Naive thymus-derived CD4-positive, alpha-beta T cell (primary cell): ENCODE measurements at regions not wholly inside any gene's neighbourhood (a gene's known extent, or its start where the extent isn't known, plus 50 kb on each side); places are given as distances from the start of the nearest gene placed in this dataset.

Experiments used
- ATAC-seq: fragments of 150-1000 bp; cut with Tn5 transposase; 2 replicates; pipeline ENCODE4 v1.10.0; 2021; ENCODE audit warnings: mild to moderate bottlenecking, moderate library complexity
- CTCF ChIA-PET: fragments of 350-600 bp; sonication (Branson Sonifier 250); formaldehyde crosslinking; loops from one replicate; lab custom pipeline; 2021; ENCODE audit warnings: antibody characterized with exemption; lab: Charles Lee
- POLR2A ChIA-PET: fragments of 350-600 bp; sonication (Branson Sonifier 250); formaldehyde crosslinking; loops from one replicate; lab custom pipeline; 2021; ENCODE audit warnings: antibody characterized with exemption, inconsistent platforms; lab: Charles Lee
- DNase-seq, 9 donors: peaks; one replicate each; pipeline versions ENCODE4 v3.0.0 to v3.0.0-alpha.2; 2020 to 2022; ENCODE audit warnings: mixed read lengths in 1 of 9
- H3K27ac ChIP-seq: one replicate; pipeline ENCODE4 v1.7.0; 2013; ENCODE audit warnings: mild to moderate bottlenecking, low read depth, low read length, moderate library complexity
- H3K27me3 ChIP-seq, 2 donors: one replicate each; pipeline ENCODE4 v1.7.0; 2013; ENCODE audit warnings: low read length in 2 of 2, mild to moderate bottlenecking in 2 of 2, moderate library complexity in 2 of 2; ENCODE audit not compliant: control insufficient read depth in 2 of 2, insufficient read depth in 2 of 2
- H3K36me3 ChIP-seq, 3 experiments: 1 replicate in 2 of 3; 2 replicates in 1 of 3; pipeline ENCODE4 v1.7.0; 2013; ENCODE audit warnings: low read length in 3 of 3, mild to moderate bottlenecking in 3 of 3, moderate library complexity in 1 of 3; ENCODE audit not compliant: insufficient read depth in 3 of 3, control insufficient read depth in 2 of 3
- H3K4me1 ChIP-seq, 2 donors: one replicate each; pipeline ENCODE4 v1.7.0; 2013; ENCODE audit warnings: low read length in 2 of 2, mild to moderate bottlenecking in 2 of 2, moderate library complexity in 1 of 2; ENCODE audit not compliant: control insufficient read depth in 2 of 2, insufficient read depth in 2 of 2
- H3K4me3 ChIP-seq: 2 replicates; pipeline ENCODE4 v1.7.0; 2013; ENCODE audit warnings: mild to moderate bottlenecking, low read length
- H3K9me3 ChIP-seq, 3 experiments: 1 replicate in 2 of 3; 2 replicates in 1 of 3; pipeline ENCODE4 v1.7.0; 2013; ENCODE audit warnings: low read length in 3 of 3; ENCODE audit not compliant: control insufficient read depth in 2 of 3
- H3K27ac Mint-ChIP-seq, 9 donors: one replicate each; pipeline ENCODE4 v1.8.0; 2020 to 2022; ENCODE audit warnings: mixed read lengths in 9 of 9, mild to moderate bottlenecking in 8 of 9, moderate library complexity in 5 of 9, inconsistent platforms in 2 of 9
- H3K27me3 Mint-ChIP-seq, 5 donors: one replicate each; pipeline ENCODE4 v1.8.0; 2021 to 2022; ENCODE audit warnings: mixed read lengths in 5 of 5, mild to moderate bottlenecking in 1 of 5
- H3K36me3 Mint-ChIP-seq, 5 donors: one replicate each; pipeline ENCODE4 v1.8.0; 2020 to 2022; ENCODE audit warnings: mixed read lengths in 5 of 5, mild to moderate bottlenecking in 3 of 5, inconsistent platforms in 1 of 5
- H3K4me1 Mint-ChIP-seq, 7 donors: one replicate each; pipeline ENCODE4 v1.8.0; 2020 to 2022; ENCODE audit warnings: mixed read lengths in 7 of 7, mild to moderate bottlenecking in 3 of 7, inconsistent platforms in 1 of 7
- H3K4me3 Mint-ChIP-seq, 10 donors: one replicate each; pipeline ENCODE4 v1.8.0; 2020 to 2022; ENCODE audit warnings: mild to moderate bottlenecking in 10 of 10, mixed read lengths in 10 of 10, moderate library complexity in 6 of 10, inconsistent platforms in 2 of 10
- H3K9me3 Mint-ChIP-seq, 11 donors: one replicate each; pipeline ENCODE4 v1.8.0; 2020 to 2022; ENCODE audit warnings: mixed read lengths in 11 of 11, mild to moderate bottlenecking in 4 of 11, inconsistent platforms in 1 of 11, moderate library complexity in 1 of 11
- intact Hi-C, 2 donors: fragments of 100-400 bp; cut with micrococcal nuclease; formaldehyde crosslinking; loops; one replicate each; pipeline ENCODE4 v1.15.1; 2023

DNA sequence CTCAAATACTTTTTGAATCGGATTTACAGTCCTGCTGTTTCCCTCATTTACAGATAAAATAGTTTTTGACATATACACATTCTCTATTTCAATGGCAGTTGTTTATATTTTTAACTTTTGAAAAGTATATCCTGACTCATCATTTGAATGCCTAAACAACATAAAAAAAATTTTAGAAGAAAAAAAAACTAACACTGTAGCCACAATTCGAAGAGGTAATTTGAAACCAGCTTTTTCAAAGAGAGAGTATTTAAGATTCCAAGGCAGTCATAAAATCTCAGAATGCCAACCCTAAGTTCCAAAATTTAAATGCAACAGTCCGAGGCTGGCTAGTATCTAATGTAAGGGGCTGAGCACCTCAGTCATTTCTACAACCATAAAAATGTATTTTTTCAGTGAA lies 626.8 kb downstream of the DNAH5 start:
- Mint-ChIP-seq H3K27ac (no peak overlapping the region), H3K4me1 (no peaks in the 10 kb centered on the region), H3K36me3 (peaks cover 0 to 3% (median 0%) of the 10 kb centered on the region in 5 donors), H3K9me3 (peaks cover 6 to 31% (median 15%) of the 10 kb centered on the region in 11 donors), H3K27me3 (no peaks in the 10 kb centered on the region), H3K4me3 (no peak overlapping the region)
- ChIA-PET CTCF (no interaction called here), POLR2A (no interaction called here)
- Histone ChIP-seq H3K36me3 (no peaks in the 10 kb centered on the region), H3K4me1 (no peaks in the 10 kb centered on the region), H3K27me3 (no peaks in the 10 kb centered on the region), H3K9me3 (no peaks in the 10 kb centered on the region), H3K27ac (no peak overlapping the region), H3K4me3 (no peak overlapping the region)
- ATAC-seq (no peak), DNase-seq (no peak)
- intact Hi-C loops: no loop called here

GRCh38 chr5:13316176-13316575 lies 628.3 kb downstream of the DNAH5 start:
- Histone ChIP-seq H3K27ac (no peak overlapping the region), H3K36me3 (no peaks in the 10 kb centered on the region), H3K4me3 (no peak overlapping the region), H3K27me3 (no peaks in the 10 kb centered on the region), H3K4me1 (no peaks in the 10 kb centered on the region), H3K9me3 (no peaks in the 10 kb centered on the region)
- CTCF ChIA-PET: no interaction called here
- H3K36me3 Mint-ChIP-seq: peaks cover 0 to 3% (median 0%) of the 10 kb centered on the region in 5 donors
- no peak overlapping the region for H3K27ac Mint-ChIP-seq
- POLR2A ChIA-PET: no interaction called here
- no peaks in the 10 kb centered on the region for H3K27me3 Mint-ChIP-seq
- no peak for DNase-seq
- H3K4me1 Mint-ChIP-seq: no peaks in the 10 kb centered on the region
- H3K9me3 Mint-ChIP-seq: peaks cover 6 to 31% (median 15%) of the 10 kb centered on the region in 11 donors
- no peak overlapping the region for H3K4me3 Mint-ChIP-seq
- no peak for ATAC-seq
- intact Hi-C loops: no loop called here

GRCh38 chr5:13307480-13307879 lies 637.0 kb downstream of the DNAH5 start:
- Histone ChIP-seq H3K27me3 (no peaks in the 10 kb centered on the region), H3K4me1 (no peaks in the 10 kb centered on the region), H3K9me3 (no peaks in the 10 kb centered on the region), H3K27ac (no peak overlapping the region), H3K4me3 (no peak overlapping the region), H3K36me3 (no peaks in the 10 kb centered on the region)
- ChIA-PET POLR2A (no interaction called here), CTCF (interaction anchor here (0.5 kb wide), 1 partner anchor 399 kb away, joined by 3 read pairs; no protein-coding TSS in a partner anchor)
- no peaks in the 10 kb centered on the region for H3K4me1 Mint-ChIP-seq
- intact Hi-C loops: no loop called here
- H3K4me3 Mint-ChIP-seq: no peak overlapping the region
- H3K36me3 Mint-ChIP-seq: peaks cover 0 to 6% (median 0%) of the 10 kb centered on the region in 5 donors
- H3K27ac Mint-ChIP-seq: no peak overlapping the region
- ATAC-seq: no peak
- H3K9me3 Mint-ChIP-seq: peaks cover 2 to 27% (median 10%) of the 10 kb centered on the region in 11 donors
- H3K27me3 Mint-ChIP-seq: no peaks in the 10 kb centered on the region
- no peak for DNase-seq

GRCh38 chr5:13303445-13303844 lies 641.0 kb downstream of the DNAH5 start:
- H3K4me3 ChIP-seq: no peak overlapping the region
- no peak overlapping the region for H3K27ac ChIP-seq
- H3K4me1 Mint-ChIP-seq: no peaks in the 10 kb centered on the region
- H3K27me3 ChIP-seq: no peaks in the 10 kb centered on the region
- intact Hi-C loops: no loop called here
- no peak overlapping the region for H3K27ac Mint-ChIP-seq
- H3K4me3 Mint-ChIP-seq: no peak overlapping the region
- no peaks in the 10 kb centered on the region for H3K36me3 Mint-ChIP-seq
- no peaks in the 10 kb centered on the region for H3K9me3 ChIP-seq
- ChIA-PET CTCF (no interaction called here), POLR2A (no interaction called here)
- peaks cover 4 to 23% (median 10%) of the 10 kb centered on the region in 11 donors for H3K9me3 Mint-ChIP-seq
- H3K36me3 ChIP-seq: no peaks in the 10 kb centered on the region
- ATAC-seq (no peak), DNase-seq (no peak)
- H3K4me1 ChIP-seq: no peaks in the 10 kb centered on the region
- no peaks in the 10 kb centered on the region for H3K27me3 Mint-ChIP-seq

DNA sequence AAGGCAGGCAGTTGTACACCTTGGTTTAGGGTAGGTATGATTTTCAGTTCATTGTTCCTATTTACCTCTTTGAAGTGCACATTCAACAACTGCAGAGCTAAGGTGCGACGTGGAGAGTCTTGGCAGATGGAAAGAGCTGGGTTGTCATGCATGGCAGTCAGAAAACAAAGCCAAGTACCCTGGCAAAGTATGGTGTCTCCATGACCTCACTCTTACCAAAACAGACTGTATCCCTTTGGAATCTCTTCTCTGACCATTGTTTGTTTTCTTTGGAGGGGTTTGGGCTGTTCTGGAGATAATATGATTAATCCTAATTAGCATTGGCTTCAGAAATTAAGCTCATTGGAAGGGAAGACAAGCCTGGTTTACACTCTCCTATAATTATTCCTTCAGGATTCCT lies 665.7 kb downstream of the DNAH5 start:
- ChIA-PET POLR2A (no interaction called here), CTCF (no interaction called here)
- ATAC-seq (no peak), DNase-seq (no peak)
- Mint-ChIP-seq H3K4me3 (no peak overlapping the region), H3K27me3 (no peaks in the 10 kb centered on the region), H3K9me3 (peaks cover 0 to 11% (median 4%) of the 10 kb centered on the region in 11 donors), H3K27ac (no peak overlapping the region), H3K36me3 (no peaks in the 10 kb centered on the region), H3K4me1 (no peaks in the 10 kb centered on the region)
- Histone ChIP-seq H3K4me1 (no peaks in the 10 kb centered on the region), H3K36me3 (no peaks in the 10 kb centered on the region), H3K27ac (no peak overlapping the region), H3K27me3 (no peaks in the 10 kb centered on the region), H3K4me3 (no peak overlapping the region), H3K9me3 (no peaks in the 10 kb centered on the region)
- intact Hi-C loops: no loop called here

GRCh38 chr5:13278148-13278547 lies 666.3 kb downstream of the DNAH5 start:
- CTCF ChIA-PET: no interaction called here
- no peak overlapping the region for H3K4me3 ChIP-seq
- no peaks in the 10 kb centered on the region for H3K36me3 ChIP-seq
- Mint-ChIP-seq H3K27me3 (no peaks in the 10 kb centered on the region), H3K4me3 (no peak overlapping the region), H3K4me1 (no peaks in the 10 kb centered on the region), H3K9me3 (peaks cover 0 to 11% (median 4%) of the 10 kb centered on the region in 11 donors), H3K27ac (no peak overlapping the region), H3K36me3 (no peaks in the 10 kb centered on the region)
- no peaks in the 10 kb centered on the region for H3K9me3 ChIP-seq
- no peaks in the 10 kb centered on the region for H3K27me3 ChIP-seq
- DNase-seq (no peak), ATAC-seq (no peak)
- intact Hi-C loops: no loop called here
- H3K27ac ChIP-seq: no peak overlapping the region
- POLR2A ChIA-PET: no interaction called here
- H3K4me1 ChIP-seq: no peaks in the 10 kb centered on the region

- H3K4me1 Mint-ChIP-seq: no peaks in the 10 kb centered on the region
- no peak overlapping the region for H3K4me3 Mint-ChIP-seq
- Histone ChIP-seq H3K4me3 (no peak overlapping the region), H3K4me1 (no peaks in the 10 kb centered on the region), H3K36me3 (no peaks in the 10 kb centered on the region), H3K27ac (no peak overlapping the region), H3K9me3 (no peaks in the 10 kb centered on the region), H3K27me3 (no peaks in the 10 kb centered on the region)
- POLR2A ChIA-PET: no interaction called here
- H3K27ac Mint-ChIP-seq: no peak overlapping the region
- intact Hi-C loops: no loop called here
- no peak for ATAC-seq
- no peak for DNase-seq
- peaks cover 0 to 16% (median 5%) of the 10 kb centered on the region in 11 donors for H3K9me3 Mint-ChIP-seq
- no peaks in the 10 kb centered on the region for H3K27me3 Mint-ChIP-seq
- H3K36me3 Mint-ChIP-seq: no peaks in the 10 kb centered on the region
- CTCF ChIA-PET: no interaction called here
Observed at GRCh38 chr5:13276156-13276555, 668.3 kb downstream of the DNAH5 start.
